CD4-positive, alpha-beta T cell (primary cell): ENCODE measurements at regions not wholly inside any gene's neighbourhood (a gene's known extent, or its start where the extent isn't known, plus 50 kb on each side); places are given as distances from the start of the nearest gene placed in this dataset.

ENCODE experiments used
- ATAC-seq: fragments of 200-7000 bp; cut with Tn5 transposase; one replicate; pipeline ENCODE4 v1.10.0; 2022; ENCODE audit warnings: mild to moderate bottlenecking; ENCODE audit not compliant: poor library complexity
- CTCF ChIA-PET: fragments of 350-600 bp; sonication (Branson Sonifier 250); formaldehyde crosslinking; loops from one replicate; lab custom pipeline; 2021; ENCODE audit warnings: antibody characterized with exemption, inconsistent platforms; lab: Charles Lee
- POLR2A ChIA-PET: fragments of 350-600 bp; sonication (Branson Sonifier 250); formaldehyde crosslinking; loops from one replicate; lab custom pipeline; 2021; ENCODE audit warnings: antibody characterized with exemption, inconsistent platforms; lab: Charles Lee
- DNase-seq, 14 experiments: peaks; one replicate each; pipeline ENCODE4 v3.0.0-alpha.2; 2013 to 2020; ENCODE audit warnings: mixed read lengths in 2 of 14
- H3K27ac ChIP-seq, 2 donors: one replicate each; pipeline versions ENCODE4 v1.5.1 to v1.7.0; 2013; ENCODE audit warnings: low read length in 2 of 2, low read depth in 1 of 2, mild to moderate bottlenecking in 1 of 2
- H3K27me3 ChIP-seq, 2 experiments: 1 replicate in 1 of 2; 2 replicates in 1 of 2; pipeline versions ENCODE4 v1.6.1 to v1.7.0; 2013; ENCODE audit warnings: low read length in 2 of 2, control low read depth in 1 of 2, mild to moderate bottlenecking in 1 of 2, moderate library complexity in 1 of 2; ENCODE audit not compliant: insufficient read depth in 2 of 2, control insufficient read depth in 1 of 2
- H3K36me3 ChIP-seq: one replicate; pipeline ENCODE4 v1.6.1; 2013; ENCODE audit warnings: low read length, control low read depth; ENCODE audit not compliant: insufficient read depth
- H3K4me1 ChIP-seq: one replicate; pipeline ENCODE4 v1.6.1; 2013; ENCODE audit warnings: low read length, control low read depth; ENCODE audit not compliant: insufficient read depth
- H3K4me3 ChIP-seq: one replicate; pipeline ENCODE4 v1.5.1; 2013; ENCODE audit warnings: mild to moderate bottlenecking, low read length, moderate library complexity
- H3K9me3 ChIP-seq, 2 experiments: 1 replicate in 1 of 2; 2 replicates in 1 of 2; pipeline versions ENCODE4 v1.6.1 to v1.7.0; 2013; ENCODE audit warnings: low read length in 2 of 2, mild to moderate bottlenecking in 2 of 2, control low read depth in 1 of 2, moderate library complexity in 1 of 2; ENCODE audit not compliant: control insufficient read depth in 1 of 2, insufficient read depth in 1 of 2
- H3K27ac Mint-ChIP-seq: one replicate; pipeline ENCODE4 v1.8.0; 2020; ENCODE audit warnings: mixed read lengths
- H3K27me3 Mint-ChIP-seq: one replicate; pipeline ENCODE4 v1.8.0; 2021; ENCODE audit warnings: mixed read lengths
- H3K36me3 Mint-ChIP-seq: one replicate; pipeline ENCODE4 v1.8.0; 2021; ENCODE audit warnings: low read depth, mixed read lengths
- H3K4me1 Mint-ChIP-seq: one replicate; pipeline ENCODE4 v1.8.0; 2021; ENCODE audit warnings: low read depth, mixed read lengths
- H3K4me3 Mint-ChIP-seq: one replicate; pipeline ENCODE4 v1.8.0; 2020; ENCODE audit warnings: mild to moderate bottlenecking, mixed read lengths
- H3K9me3 Mint-ChIP-seq: one replicate; pipeline ENCODE4 v1.8.0; 2020; ENCODE audit warnings: mixed read lengths
- intact Hi-C, 2 experiments: fragments of 100-400 bp; cut with DNase I in 1 of 2; cut with micrococcal nuclease in 1 of 2; formaldehyde crosslinking; loops; one replicate each; pipeline versions ENCODE4 v1.15.1 to v1.9.0; 2023 to 2025; cut with DNase I, micrococcal nuclease
- TF ChIP-seq, protein P1 (sequence below): fragments of 200-600 bp; IDR thresholded peaks from one replicate; pipeline ENCODE4 v1.8.0; 2022; ENCODE audit warnings: antibody characterized with exemption, mild to moderate bottlenecking

DNA sequence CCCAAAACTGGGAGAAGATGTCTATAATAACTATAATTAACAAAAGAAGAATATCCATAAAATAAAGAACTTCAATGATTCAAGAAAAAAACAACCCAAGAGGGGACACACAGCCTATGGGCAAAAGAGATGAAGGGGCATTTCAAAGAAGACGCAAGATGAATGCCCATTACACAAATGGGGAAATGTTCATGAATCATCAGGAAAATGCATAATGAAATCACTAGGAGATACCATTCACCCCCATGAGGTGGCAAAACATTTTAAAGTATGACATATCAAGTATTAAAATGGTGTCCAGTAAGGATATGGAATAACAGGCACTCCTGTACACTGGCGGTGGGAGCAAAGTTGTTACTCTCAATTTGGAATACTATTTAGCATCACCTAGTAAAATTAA lies 183.3 kb downstream of the TXNL1 start:
- intact Hi-C loops: no loop called here
- H3K4me1 ChIP-seq: no peaks in the 10 kb centered on the region
- no peaks in the 10 kb centered on the region for H3K27me3 Mint-ChIP-seq
- no peak overlapping the region for H3K27ac Mint-ChIP-seq
- CTCF ChIA-PET: no interaction called here
- H3K27me3 ChIP-seq: no peaks in the 10 kb centered on the region
- no peaks in the 10 kb centered on the region for H3K9me3 Mint-ChIP-seq
- H3K36me3 Mint-ChIP-seq: no peaks in the 10 kb centered on the region
- no peak overlapping the region for H3K4me3 ChIP-seq
- DNase-seq (peak in 2 of 14 experiments; percentile 13 to 20), ATAC-seq (no peak)
- H3K36me3 ChIP-seq: no peaks in the 10 kb centered on the region
- TF ChIP-seq, protein P1, sequence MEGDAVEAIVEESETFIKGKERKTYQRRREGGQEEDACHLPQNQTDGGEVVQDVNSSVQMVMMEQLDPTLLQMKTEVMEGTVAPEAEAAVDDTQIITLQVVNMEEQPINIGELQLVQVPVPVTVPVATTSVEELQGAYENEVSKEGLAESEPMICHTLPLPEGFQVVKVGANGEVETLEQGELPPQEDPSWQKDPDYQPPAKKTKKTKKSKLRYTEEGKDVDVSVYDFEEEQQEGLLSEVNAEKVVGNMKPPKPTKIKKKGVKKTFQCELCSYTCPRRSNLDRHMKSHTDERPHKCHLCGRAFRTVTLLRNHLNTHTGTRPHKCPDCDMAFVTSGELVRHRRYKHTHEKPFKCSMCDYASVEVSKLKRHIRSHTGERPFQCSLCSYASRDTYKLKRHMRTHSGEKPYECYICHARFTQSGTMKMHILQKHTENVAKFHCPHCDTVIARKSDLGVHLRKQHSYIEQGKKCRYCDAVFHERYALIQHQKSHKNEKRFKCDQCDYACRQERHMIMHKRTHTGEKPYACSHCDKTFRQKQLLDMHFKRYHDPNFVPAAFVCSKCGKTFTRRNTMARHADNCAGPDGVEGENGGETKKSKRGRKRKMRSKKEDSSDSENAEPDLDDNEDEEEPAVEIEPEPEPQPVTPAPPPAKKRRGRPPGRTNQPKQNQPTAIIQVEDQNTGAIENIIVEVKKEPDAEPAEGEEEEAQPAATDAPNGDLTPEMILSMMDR: no peak
- no peaks in the 10 kb centered on the region for H3K9me3 ChIP-seq
- no peak overlapping the region for H3K27ac ChIP-seq
- no peaks in the 10 kb centered on the region for H3K4me1 Mint-ChIP-seq
- no peak overlapping the region for H3K4me3 Mint-ChIP-seq
- POLR2A ChIA-PET: no interaction called here

DNA sequence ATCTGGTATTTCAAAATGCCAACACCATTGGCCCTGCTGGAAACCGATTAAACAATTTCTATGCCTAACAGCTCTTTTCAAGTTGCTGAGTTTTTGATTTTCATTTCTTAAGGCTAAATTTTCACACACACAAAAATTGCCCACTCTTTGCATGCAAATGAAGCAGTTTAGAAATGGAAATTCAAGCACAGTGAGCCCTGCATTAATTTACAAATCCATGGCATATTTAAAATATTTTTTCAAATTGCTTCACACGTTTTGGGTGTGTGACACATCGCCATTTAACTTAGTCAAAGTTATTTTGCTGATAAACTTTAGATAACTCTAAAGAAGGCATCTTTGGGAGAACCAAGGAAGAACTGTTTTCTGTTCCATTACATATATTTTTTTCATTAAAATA lies 184.8 kb downstream of the TXNL1 start:
- H3K9me3 ChIP-seq: no peaks in the 10 kb centered on the region
- H3K4me3 Mint-ChIP-seq: no peak overlapping the region

DNA sequence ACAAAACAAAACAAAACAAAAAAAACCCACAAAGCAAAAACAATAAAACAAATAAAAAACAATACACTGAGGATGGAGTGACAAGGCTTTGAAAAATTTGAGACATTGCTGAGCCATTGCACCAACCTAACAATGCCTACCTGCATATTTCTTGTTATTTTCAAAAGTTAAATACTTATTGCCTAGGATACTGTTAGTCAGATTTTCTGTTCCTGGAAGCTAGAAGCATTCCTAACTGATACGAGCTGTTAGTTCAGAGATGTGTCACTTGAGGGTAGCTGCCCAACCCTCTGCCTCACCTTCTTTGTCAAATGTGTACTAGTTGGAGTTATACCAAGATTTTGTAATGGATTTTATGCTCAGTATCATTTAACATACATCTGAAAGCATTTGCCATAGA lies 187.2 kb downstream of the TXNL1 start:
- H3K4me1 ChIP-seq: no peaks in the 10 kb centered on the region
- CTCF ChIA-PET: no interaction called here

More for the DNA sequence above, 184.8 kb downstream of the TXNL1 start:
- Mint-ChIP-seq H3K36me3 (no peaks in the 10 kb centered on the region), H3K27me3 (no peaks in the 10 kb centered on the region), H3K9me3 (no peaks in the 10 kb centered on the region), H3K4me1 (no peaks in the 10 kb centered on the region), H3K27ac (no peak overlapping the region)
- ATAC-seq (no peak), DNase-seq (no peak)
- POLR2A ChIA-PET: no interaction called here
- no peaks in the 10 kb centered on the region for H3K4me1 ChIP-seq
- H3K27me3 ChIP-seq: no peaks in the 10 kb centered on the region
- H3K27ac ChIP-seq: no peak overlapping the region
- H3K4me3 ChIP-seq: no peak overlapping the region
- no peaks in the 10 kb centered on the region for H3K36me3 ChIP-seq
- CTCF ChIA-PET: interaction anchor here (1.1 kb wide), 1 partner anchor 10 kb away, joined by 3 read pairs; no protein-coding TSS in a partner anchor
- TF ChIP-seq, protein P1: no peak
- intact Hi-C loops: no loop called here

More for the DNA sequence above, 187.2 kb downstream of the TXNL1 start:
- DNase-seq: no peak
- Histone ChIP-seq H3K27ac (no peak overlapping the region), H3K9me3 (no peaks in the 10 kb centered on the region), H3K36me3 (no peaks in the 10 kb centered on the region), H3K27me3 (no peaks in the 10 kb centered on the region), H3K4me3 (no peak overlapping the region)
- H3K27me3 Mint-ChIP-seq: peaks cover 4% of the 10 kb centered on the region
- no peaks in the 10 kb centered on the region for H3K36me3 Mint-ChIP-seq
- no peaks in the 10 kb centered on the region for H3K4me1 Mint-ChIP-seq
- no peak overlapping the region for H3K27ac Mint-ChIP-seq
- POLR2A ChIA-PET: no interaction called here
- TF ChIP-seq, protein P1: no peak
- H3K4me3 Mint-ChIP-seq: no peak overlapping the region
- intact Hi-C loops: no loop called here
- H3K9me3 Mint-ChIP-seq: no peaks in the 10 kb centered on the region
- ATAC-seq: no peak
